Hepatocyte (in vitro differentiated cells): ENCODE measurements at regions not wholly inside any gene's neighbourhood (a gene's known extent, or its start where the extent isn't known, plus 50 kb on each side); places are given as distances from the start of the nearest gene placed in this dataset.

Experiments used
- DNase-seq: peaks from one replicate; pipeline ENCODE4 v3.0.0-alpha.2; 2016; ENCODE audit warnings: low spot score
- H2AFZ ChIP-seq: fragments of 200-600 bp; sonication (generic); 2 replicates; pipeline ENCODE4 v1.6.0; 2016; ENCODE audit warnings: antibody characterized with exemption, mild to moderate bottlenecking
- H3K27ac ChIP-seq: fragments of 200-600 bp; sonication (generic); 2 replicates; pipeline ENCODE4 v1.5.1; 2016; ENCODE audit warnings: mild to moderate bottlenecking
- H3K27me3 ChIP-seq: fragments of 200-600 bp; sonication (generic); 2 replicates; pipeline ENCODE4 v1.6.1; 2016
- H3K36me3 ChIP-seq: fragments of 200-600 bp; sonication (generic); replicated peaks from 2 replicates; pipeline ENCODE4 v1.5.1; 2016; ENCODE audit warnings: low read depth; ENCODE audit not compliant: insufficient read depth
- H3K4me1 ChIP-seq: fragments of 200-600 bp; sonication (generic); 2 replicates; pipeline ENCODE4 v1.5.1; 2016; ENCODE audit warnings: mild to moderate bottlenecking, moderate library complexity; ENCODE audit not compliant: insufficient read depth
- H3K4me2 ChIP-seq: fragments of 200-600 bp; sonication (generic); 2 replicates; pipeline ENCODE4 v1.6.0; 2016
- H3K4me3 ChIP-seq: fragments of 200-600 bp; sonication (generic); 2 replicates; pipeline ENCODE4 v1.5.1; 2016; ENCODE audit warnings: mild to moderate bottlenecking
- H3K79me2 ChIP-seq: fragments of 200-600 bp; sonication (generic); 2 replicates; pipeline ENCODE4 v1.6.0; 2017; ENCODE audit warnings: mild to moderate bottlenecking
- H3K9me2 ChIP-seq: fragments of 200-600 bp; sonication (generic); replicated peaks from 2 replicates; pipeline ENCODE4 v1.6.0; 2017; ENCODE audit warnings: mild to moderate bottlenecking; ENCODE audit not compliant: insufficient read depth
- H3K9me3 ChIP-seq: fragments of 200-600 bp; sonication (generic); 2 replicates; pipeline ENCODE4 v1.5.1; 2016; ENCODE audit warnings: low read depth, mild to moderate bottlenecking
- H4K20me1 ChIP-seq: fragments of 200-600 bp; sonication (generic); 2 replicates; pipeline ENCODE4 v1.6.0; 2016; ENCODE audit warnings: mild to moderate bottlenecking; ENCODE audit not compliant: insufficient read depth, poor library complexity, severe bottlenecking
- CTCF ChIP-seq: fragments of 200-600 bp; sonication (generic); IDR thresholded peaks from 2 replicates; pipeline ENCODE4 v1.5.1; 2016; ENCODE audit warnings: antibody characterized with exemption, mild to moderate bottlenecking; ENCODE audit not compliant: poor library complexity
- EZH2 ChIP-seq: fragments of 200-600 bp; sonication (generic); IDR thresholded peaks from 2 replicates; pipeline ENCODE4 v1.6.1; 2016; ENCODE audit warnings: antibody characterized with exemption, mild to moderate bottlenecking, borderline replicate concordance
- EZH2phosphoT487 ChIP-seq: fragments of 200-600 bp; sonication (generic); IDR thresholded peaks from one replicate; pipeline ENCODE4 v1.6.1; 2018; ENCODE audit warnings: antibody characterized with exemption, mild to moderate bottlenecking, low read depth, moderate library complexity; ENCODE audit not compliant: unreplicated experiment, severe bottlenecking
- WGBS: methylation state at CpG from one replicate; pipeline ENCODE4 v1.1.6; 2016; ENCODE audit warnings: low lambda C conversion rate; ENCODE audit errors: missing lambda C conversion rate; 5-methylcytosine and 5-hydroxymethylcytosine counted together

DNA sequence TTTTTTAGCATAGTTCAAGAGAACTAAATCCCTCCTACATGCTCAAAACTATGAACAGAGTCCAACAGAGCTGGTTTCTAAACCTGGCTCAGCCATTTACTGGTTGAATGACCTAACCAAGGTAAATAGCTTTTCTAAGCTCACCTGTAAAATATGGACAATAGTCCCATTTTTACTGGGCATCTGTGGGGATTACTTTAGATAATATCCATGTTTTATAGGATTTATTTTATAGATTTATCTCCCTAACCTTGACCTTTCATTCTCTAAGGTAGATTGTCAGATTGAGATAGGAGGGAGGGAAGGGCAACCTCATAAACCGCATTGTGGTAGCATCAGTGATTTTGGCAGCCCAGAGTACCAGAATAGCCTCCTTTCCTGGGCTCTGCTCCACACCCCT lies 178.5 kb upstream of the TOX3 start:
- Histone ChIP-seq H3K9me2 (no peaks in the 10 kb centered on the region), H3K4me2 (no peak overlapping the region), H4K20me1 (no peaks in the 10 kb centered on the region), H3K79me2 (no peaks in the 10 kb centered on the region), H3K4me1 (no peaks in the 10 kb centered on the region), H3K36me3 (no peaks in the 10 kb centered on the region), H2AFZ (no peak overlapping the region), H3K9me3 (no peaks in the 10 kb centered on the region), H3K27ac (no peak overlapping the region), H3K4me3 (no peak overlapping the region), H3K27me3 (no peaks in the 10 kb centered on the region)
- 75% methylated on average over 1 of the region's 1 CpG for WGBS
- DNase-seq: no peak
- no peak for TF ChIP-seq EZH2phosphoT487
- no peak for TF ChIP-seq CTCF
- TF ChIP-seq EZH2: no peak

- H3K9me2 ChIP-seq: no peaks in the 10 kb centered on the region
- no peaks in the 10 kb centered on the region for H3K79me2 ChIP-seq
- WGBS: 88% methylated on average over 3 of the region's 3 CpGs
- H3K4me3 ChIP-seq: no peak overlapping the region
- DNase-seq: no peak
- no peaks in the 10 kb centered on the region for H3K36me3 ChIP-seq
- H3K27ac ChIP-seq: no peak overlapping the region
- H3K9me3 ChIP-seq: no peaks in the 10 kb centered on the region
- no peak overlapping the region for H3K4me2 ChIP-seq
- no peaks in the 10 kb centered on the region for H3K4me1 ChIP-seq
- H4K20me1 ChIP-seq: no peaks in the 10 kb centered on the region
- TF ChIP-seq EZH2 (no peak), EZH2phosphoT487 (no peak)
- no peak overlapping the region for H2AFZ ChIP-seq
- no peaks in the 10 kb centered on the region for H3K27me3 ChIP-seq
Observed at GRCh38 chr16:52725043-52725442, 178.1 kb upstream of the TOX3 start.

DNA sequence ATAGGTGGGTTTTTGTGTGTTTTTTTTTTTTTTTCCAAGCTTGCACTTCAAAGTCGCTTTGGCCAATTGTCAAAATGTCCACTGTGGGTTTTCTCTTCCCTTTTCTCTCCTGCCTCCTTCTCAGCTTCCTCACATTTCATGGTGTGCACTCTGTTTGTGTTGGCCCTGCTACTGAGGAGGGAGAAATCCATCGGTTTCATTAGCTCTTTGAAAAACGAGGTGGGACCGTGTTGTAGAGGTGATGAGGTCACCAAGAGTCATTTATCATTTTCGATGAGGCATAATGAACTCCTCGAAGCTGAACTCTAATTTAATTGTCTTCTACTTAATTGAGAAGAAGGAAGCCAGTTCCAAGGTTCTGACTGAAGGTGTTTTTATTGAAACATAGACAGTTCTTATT lies 174.4 kb upstream of the TOX3 start:
- TF ChIP-seq EZH2 (no peak), CTCF (no peak), EZH2phosphoT487 (no peak)
- Histone ChIP-seq H2AFZ (no peak overlapping the region), H3K4me1 (no peaks in the 10 kb centered on the region), H3K27me3 (no peaks in the 10 kb centered on the region), H3K27ac (no peak overlapping the region), H3K9me2 (no peaks in the 10 kb centered on the region), H3K9me3 (no peaks in the 10 kb centered on the region), H3K4me3 (no peak overlapping the region), H3K79me2 (no peaks in the 10 kb centered on the region), H4K20me1 (no peaks in the 10 kb centered on the region), H3K4me2 (no peak overlapping the region), H3K36me3 (no peaks in the 10 kb centered on the region)
- 75% methylated on average over 6 of the region's 6 CpGs for WGBS
- no peak for DNase-seq

- 79% methylated on average over 4 of the region's 4 CpGs for WGBS
- no peaks in the 10 kb centered on the region for H3K79me2 ChIP-seq
Observed at GRCh38 chr16:52718046-52718445, 171.1 kb upstream of the TOX3 start.

More at GRCh38 chr16:52718046-52718445, 171.1 kb upstream of the TOX3 start:
- Histone ChIP-seq H4K20me1 (no peaks in the 10 kb centered on the region), H3K27me3 (no peaks in the 10 kb centered on the region), H3K4me3 (no peak overlapping the region), H3K36me3 (no peaks in the 10 kb centered on the region), H3K27ac (no peak overlapping the region), H3K4me1 (no peaks in the 10 kb centered on the region), H3K9me2 (no peaks in the 10 kb centered on the region), H3K9me3 (no peaks in the 10 kb centered on the region), H2AFZ (no peak overlapping the region), H3K4me2 (no peak overlapping the region)
- no peak for DNase-seq
- TF ChIP-seq EZH2: no peak
- TF ChIP-seq CTCF: no peak
- no peak for TF ChIP-seq EZH2phosphoT487
